Adrenal gland (tissue), 5 donors: ENCODE measurements at regions not wholly inside any gene's neighbourhood (a gene's known extent, or its start where the extent isn't known, plus 50 kb on each side); places are given as distances from the start of the nearest gene placed in this dataset.

Experiments
- POLR2A ChIP-seq, 2 donors: fragments of 450-650 bp; IDR thresholded peaks; one replicate each; pipeline ENCODE4 v1.6.1; 2017; ENCODE audit warnings: antibody characterized with exemption in 2 of 2, mild to moderate bottlenecking in 2 of 2, moderate library complexity in 1 of 2
- TF ChIP-seq, protein P1 (sequence below), 6 experiments: fragments of 450-650 bp in 4 of 6; fragments of 200-600 bp in 2 of 6; sonication (generic) in 1 of 6; IDR thresholded peaks; 1 replicate in 5 of 6; 2 replicates in 1 of 6; pipeline versions ENCODE4 v1.5.1 to v1.8.0; 2016 to 2021; ENCODE audit warnings: antibody characterized with exemption in 6 of 6, mild to moderate bottlenecking in 2 of 6, moderate library complexity in 1 of 6
- donor health status: DM: no; HTN: no; CAD: no.

DNA sequence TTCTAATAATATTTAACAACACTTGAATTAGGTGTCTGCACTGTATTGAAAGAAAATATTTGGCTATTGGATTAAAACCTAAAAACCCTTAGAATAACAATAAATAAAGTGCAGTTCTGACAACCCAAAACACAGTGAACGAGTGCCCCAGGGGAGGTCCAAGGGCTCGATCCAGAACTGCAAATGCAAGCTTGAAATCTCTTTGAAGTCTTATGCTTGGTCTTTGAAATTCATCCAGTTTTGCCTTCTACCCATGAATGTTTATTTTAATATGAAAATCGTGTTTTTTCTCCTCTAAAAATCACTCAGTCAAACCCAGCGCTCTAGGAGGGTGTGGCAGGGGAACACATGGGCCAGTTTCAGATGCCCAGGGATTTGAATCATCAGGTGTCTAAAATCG lies 119.5 kb downstream of the MTPAP start:
- TF ChIP-seq POLR2A (IDR thresholded peaks at IDR 0.05): no peak
- TF ChIP-seq, protein P1, sequence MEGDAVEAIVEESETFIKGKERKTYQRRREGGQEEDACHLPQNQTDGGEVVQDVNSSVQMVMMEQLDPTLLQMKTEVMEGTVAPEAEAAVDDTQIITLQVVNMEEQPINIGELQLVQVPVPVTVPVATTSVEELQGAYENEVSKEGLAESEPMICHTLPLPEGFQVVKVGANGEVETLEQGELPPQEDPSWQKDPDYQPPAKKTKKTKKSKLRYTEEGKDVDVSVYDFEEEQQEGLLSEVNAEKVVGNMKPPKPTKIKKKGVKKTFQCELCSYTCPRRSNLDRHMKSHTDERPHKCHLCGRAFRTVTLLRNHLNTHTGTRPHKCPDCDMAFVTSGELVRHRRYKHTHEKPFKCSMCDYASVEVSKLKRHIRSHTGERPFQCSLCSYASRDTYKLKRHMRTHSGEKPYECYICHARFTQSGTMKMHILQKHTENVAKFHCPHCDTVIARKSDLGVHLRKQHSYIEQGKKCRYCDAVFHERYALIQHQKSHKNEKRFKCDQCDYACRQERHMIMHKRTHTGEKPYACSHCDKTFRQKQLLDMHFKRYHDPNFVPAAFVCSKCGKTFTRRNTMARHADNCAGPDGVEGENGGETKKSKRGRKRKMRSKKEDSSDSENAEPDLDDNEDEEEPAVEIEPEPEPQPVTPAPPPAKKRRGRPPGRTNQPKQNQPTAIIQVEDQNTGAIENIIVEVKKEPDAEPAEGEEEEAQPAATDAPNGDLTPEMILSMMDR (IDR thresholded peaks at IDR 0.05): no peak
